ENCODE measurements at regions not wholly inside any gene's neighbourhood (a gene's known extent, or its start where the extent isn't known, plus 50 kb on each side); places are given as distances from the start of the nearest gene placed in this dataset.

DNA sequence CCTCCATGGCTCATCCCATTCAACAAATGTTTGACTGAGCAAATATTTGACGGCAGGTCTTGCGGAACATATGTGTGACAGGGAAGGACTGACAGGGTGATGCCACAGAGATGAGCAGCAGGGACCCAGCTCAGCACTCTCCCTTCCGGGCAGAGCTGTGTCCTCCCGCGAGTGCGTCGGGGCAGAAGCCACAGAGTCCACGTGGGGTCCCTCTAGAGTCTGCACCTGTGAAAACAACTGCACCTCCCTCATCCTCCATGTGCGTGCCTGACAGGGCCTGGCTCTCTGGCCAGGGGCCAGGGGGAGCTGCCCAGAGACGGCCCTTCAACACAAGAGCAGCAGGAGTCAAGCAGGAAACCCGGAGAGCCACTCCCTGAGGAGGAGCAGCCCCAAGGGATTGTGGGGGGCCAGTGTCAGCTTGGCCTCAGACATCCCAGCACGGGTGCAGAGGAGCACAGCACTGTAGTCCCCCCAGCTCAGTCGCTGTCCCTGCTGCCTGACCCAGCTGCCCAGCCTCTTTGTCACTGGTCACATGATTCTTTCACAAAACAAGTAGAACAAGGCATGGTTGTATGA lies 83.6 kb upstream of the TMEM72 start:
- ATAC-seq = no peak

GRCh38 chr10:44828508-44829142 lies 82.5 kb upstream of the TMEM72 start:
- ATAC-seq = no peak

GRCh38 chr10:44829426-44829825 lies 81.7 kb upstream of the TMEM72 start:
- no peak for ATAC-seq

GRCh38 chr10:44830022-44830421 lies 81.1 kb upstream of the TMEM72 start:
- no peak for ATAC-seq

GRCh38 chr10:44831581-44831980 lies 79.6 kb upstream of the TMEM72 start:
- no peak for ATAC-seq

GRCh38 chr10:44832595-44833390 lies 78.3 kb upstream of the TMEM72 start:
- ATAC-seq = no peak

- no peak for ATAC-seq
Observed at GRCh38 chr10:44834131-44834530, 77.0 kb upstream of the TMEM72 start.

DNA sequence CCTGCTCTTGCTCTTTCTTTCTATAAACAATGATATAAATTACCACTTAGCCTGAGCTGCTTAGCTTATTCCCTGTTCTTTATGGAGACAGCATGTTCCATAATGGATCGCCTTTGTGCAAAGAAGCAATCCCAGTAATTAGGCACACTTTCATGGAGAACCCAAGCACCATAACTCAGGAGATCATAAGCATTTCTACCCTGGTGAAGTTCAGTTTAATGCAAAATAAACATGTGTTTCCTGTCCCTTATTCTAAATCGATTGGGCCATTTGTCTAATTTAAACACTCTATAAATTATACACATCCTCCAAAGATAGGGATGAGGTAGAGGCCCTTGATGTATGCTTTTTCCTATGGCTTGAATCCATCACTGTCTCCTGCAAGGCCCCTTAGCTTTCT lies 75.8 kb upstream of the TMEM72 start:
- ATAC-seq = no peak

DNA sequence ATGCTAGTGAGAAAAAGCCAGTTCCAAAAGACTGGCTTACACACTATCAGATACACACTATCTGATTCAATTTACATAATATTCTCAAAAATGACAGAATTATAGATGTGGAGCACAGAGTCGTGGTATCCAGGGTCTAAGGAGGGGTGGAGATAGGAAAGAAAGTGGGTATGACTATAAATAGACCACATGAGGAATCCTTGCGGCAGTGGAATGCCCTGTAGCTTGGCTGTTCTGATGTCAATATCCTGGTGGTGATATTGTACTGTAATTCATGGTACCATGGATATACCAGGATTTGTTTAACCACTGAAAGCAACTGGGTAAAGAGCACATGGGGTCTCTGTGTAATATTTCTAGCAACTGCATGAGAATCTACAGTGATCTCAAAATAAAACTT lies 67.7 kb upstream of the TMEM72 start:
- no peak for ATAC-seq

GRCh38 chr10:44845361-44846175 lies 65.6 kb upstream of the TMEM72 start:
- no peak for ATAC-seq

- no peak for ATAC-seq
Observed at GRCh38 chr10:44847110-44847509, 64.0 kb upstream of the TMEM72 start.

GRCh38 chr10:44848211-44848610 lies 62.9 kb upstream of the TMEM72 start:
- no peak for ATAC-seq

- no peak for ATAC-seq
Observed at GRCh38 chr10:44849936-44850335, 61.2 kb upstream of the TMEM72 start.

GRCh38 chr10:44850356-44850934 lies 60.7 kb upstream of the TMEM72 start:
- no peak for ATAC-seq

DNA sequence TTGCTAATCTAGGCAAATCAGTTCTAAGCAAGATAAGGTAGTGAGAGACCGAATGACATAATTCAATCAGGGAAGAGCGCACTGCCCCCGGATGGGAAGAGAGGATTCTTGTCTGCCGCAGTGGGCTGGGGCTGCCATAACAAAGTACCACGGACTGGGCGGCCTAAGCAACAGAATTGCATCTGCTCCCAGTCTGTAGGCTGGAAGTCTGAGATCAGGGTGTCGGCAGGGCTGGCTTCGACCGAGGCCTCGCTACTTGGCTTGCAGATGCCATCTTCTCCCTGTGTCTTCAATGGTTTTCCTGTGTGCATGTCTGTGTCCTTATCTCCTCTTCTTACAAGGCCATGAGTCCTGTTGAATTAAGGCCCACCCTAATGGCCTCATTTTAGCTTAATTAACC lies 59.7 kb upstream of the TMEM72 start:
- no peak for ATAC-seq

GRCh38 chr10:44851881-44852280 lies 59.3 kb upstream of the TMEM72 start:
- ATAC-seq = no peak

DNA sequence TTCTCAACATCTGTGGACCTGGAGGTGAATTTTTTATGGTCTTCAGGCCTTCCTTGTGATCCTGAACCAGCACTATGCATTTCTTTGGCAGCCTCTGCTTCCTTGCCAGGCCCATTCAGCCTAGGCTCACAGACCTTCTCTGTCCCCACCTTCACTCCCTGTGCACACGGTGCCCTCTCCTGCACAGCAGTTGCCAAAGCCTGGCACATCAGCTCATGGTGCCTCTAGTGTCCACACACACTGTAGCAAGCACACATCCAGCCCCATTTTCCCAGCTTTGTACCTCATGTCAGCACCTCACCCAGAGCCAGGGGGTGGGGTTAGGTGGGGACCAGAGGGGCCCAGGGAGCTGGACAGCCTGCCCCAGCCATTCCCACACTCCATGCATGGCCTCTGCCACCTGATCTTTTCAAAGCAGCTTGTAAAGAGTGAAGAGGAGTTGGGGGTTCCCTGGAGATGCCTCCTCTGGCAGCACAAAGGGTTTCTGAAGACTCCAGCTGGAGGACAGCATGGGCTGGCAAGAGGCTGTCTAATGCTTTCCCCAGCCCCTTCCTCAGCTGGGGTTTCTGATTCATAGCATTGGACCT lies 57.9 kb upstream of the TMEM72 start:
- ATAC-seq = no peak

GRCh38 chr10:44853796-44854195 lies 57.3 kb upstream of the TMEM72 start:
- ATAC-seq = no peak

DNA sequence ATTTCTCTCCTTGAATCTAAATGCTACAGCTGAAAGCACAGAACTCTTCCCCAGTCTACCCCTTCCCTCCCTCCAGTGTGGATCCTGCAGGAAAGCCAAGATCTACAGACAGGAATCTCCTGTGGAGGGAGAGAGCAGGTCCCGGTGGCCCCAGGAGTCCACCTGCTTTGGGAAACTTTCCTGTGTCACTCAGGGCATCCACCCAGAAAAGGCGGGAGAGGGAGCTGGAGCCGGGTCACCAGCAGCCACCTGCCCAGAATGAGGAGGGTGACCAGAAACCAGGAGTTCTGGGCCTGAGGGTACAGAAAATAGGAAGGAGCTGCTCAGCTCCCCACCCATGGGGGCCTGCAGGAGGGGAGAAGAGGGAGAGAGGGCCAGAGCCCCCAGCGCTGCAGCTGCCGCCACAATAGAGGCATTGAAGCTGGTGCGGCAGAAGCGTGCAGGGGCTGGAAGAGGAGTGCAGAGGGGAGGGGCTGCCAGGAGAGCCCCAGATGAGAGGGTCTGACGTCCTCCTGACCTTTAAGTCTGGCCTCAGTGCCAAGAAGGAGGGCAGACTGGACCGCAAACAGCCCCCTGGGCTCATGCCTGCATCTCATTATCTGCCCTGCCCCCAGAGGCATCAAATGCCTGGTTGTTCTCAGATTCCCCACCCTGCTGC lies 56.3 kb upstream of the TMEM72 start:
- ATAC-seq = no peak

GRCh38 chr10:44856696-44857095 lies 54.4 kb upstream of the TMEM72 start:
- no peak for ATAC-seq

DNA sequence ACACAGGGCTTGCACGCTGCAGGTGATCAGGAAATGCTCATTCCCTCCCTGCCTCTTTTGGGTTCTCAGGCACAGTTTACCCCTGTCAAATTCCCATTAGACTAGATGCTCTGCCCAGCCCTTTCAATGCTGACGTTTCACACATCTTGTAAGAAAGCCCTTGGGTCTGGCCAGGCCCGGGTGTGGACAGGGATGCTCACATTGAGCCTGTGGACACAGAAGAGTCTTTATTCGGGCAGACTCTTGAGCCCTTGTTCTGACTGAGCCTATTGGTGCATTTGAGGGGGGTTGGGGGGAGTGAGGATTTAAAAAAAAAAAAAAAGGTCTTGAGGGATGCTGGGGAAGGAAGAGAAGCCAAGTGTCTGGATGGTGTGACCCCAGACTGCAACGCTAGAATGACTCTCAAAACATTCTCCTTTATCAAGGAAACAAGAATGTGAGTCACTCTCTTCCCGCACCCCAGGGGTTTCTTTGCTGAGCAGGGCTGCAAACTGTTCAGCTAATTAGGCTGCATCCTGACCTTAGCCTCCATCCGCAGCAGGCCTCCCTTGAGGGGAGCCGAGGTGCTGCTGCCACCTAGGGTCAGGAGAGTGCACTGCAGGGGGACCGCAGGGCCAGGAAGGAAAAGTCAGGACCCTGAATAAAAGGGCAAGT lies 53.6 kb upstream of the TMEM72 start:
- ATAC-seq = peak; percentile 41 to 47

DNA sequence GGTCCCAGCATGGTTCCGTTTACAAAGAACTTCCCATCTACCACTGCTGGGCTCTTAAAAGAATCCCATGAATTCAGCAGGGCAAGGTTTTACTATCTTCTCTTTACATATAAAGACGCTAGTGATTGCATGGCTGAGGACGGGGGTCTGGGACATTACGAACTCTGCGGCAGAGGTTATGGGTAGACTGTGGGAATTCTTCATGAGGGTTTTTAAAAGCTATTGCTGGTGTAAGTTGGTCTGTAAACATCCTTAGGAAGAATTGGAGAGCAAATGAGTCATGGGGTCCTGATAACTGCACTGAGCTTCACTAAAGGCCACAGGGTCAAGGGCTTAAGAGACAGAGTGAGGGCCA lies 53.1 kb upstream of the TMEM72 start:
- no peak for ATAC-seq
